Colonic mucosa (tissue), 4 donors: ENCODE measurements at regions not wholly inside any gene's neighbourhood (a gene's known extent, or its start where the extent isn't known, plus 50 kb on each side); places are given as distances from the start of the nearest gene placed in this dataset.

ENCODE experiments used
- DNase-seq: peaks from one replicate; pipeline ENCODE4 v3.0.0-alpha.2; 2020
- H3K27ac ChIP-seq: fragments of 200-600 bp; one replicate; pipeline ENCODE4 v1.8.0; 2021
- H3K27me3 ChIP-seq: fragments of 200-600 bp; one replicate; pipeline ENCODE4 v1.8.0; 2021
- H3K36me3 ChIP-seq: fragments of 200-600 bp; one replicate; pipeline ENCODE4 v1.8.0; 2021
- H3K4me1 ChIP-seq: fragments of 200-600 bp; one replicate; pipeline ENCODE4 v1.8.0; 2021; ENCODE audit warnings: mild to moderate bottlenecking
- H3K4me3 ChIP-seq: fragments of 200-600 bp; one replicate; pipeline ENCODE4 v1.8.0; 2021
- H3K9ac ChIP-seq, 2 donors: one replicate each; pipeline ENCODE4 v1.7.0; 2013; ENCODE audit warnings: control low read depth in 2 of 2, low read depth in 2 of 2, low read length in 2 of 2
- H3K9me3 ChIP-seq: fragments of 200-600 bp; one replicate; pipeline ENCODE4 v1.8.0; 2021
- CTCF ChIP-seq: fragments of 200-600 bp; IDR thresholded peaks from one replicate; pipeline ENCODE4 v1.8.0; 2022; ENCODE audit warnings: antibody characterized with exemption, mild to moderate bottlenecking
- intact Hi-C: fragments of 100-400 bp; cut with DNase I; formaldehyde crosslinking; loops from one replicate; pipeline ENCODE4 v1.14.1; 2022
- donor health status: healthy.
- donor health status: DM: no; HTN: no; CAD: no.
- donor health status: DM: no; HTN: no; CAD: no.

- Histone ChIP-seq H3K36me3 (no peaks in the 10 kb centered on the region), H3K4me1 (no peaks in the 10 kb centered on the region), H3K4me3 (peak overlapping the region; percentile 42), H3K9ac (peak overlapping the region; percentile 58 to 81), H3K27ac (peak overlapping the region; percentile 42), H3K27me3 (no peaks in the 10 kb centered on the region), H3K9me3 (no peaks in the 10 kb centered on the region)
- peak; percentile 72 for DNase-seq
- intact Hi-C loops: no loop called here
- no peak for TF ChIP-seq CTCF
These were observed 1355.5 kb upstream of the LRRTM3 start for GRCh38 chr10:65570143-65571010.

GRCh38 chr10:65571011-65571570 lies 1354.7 kb upstream of the LRRTM3 start:
- Histone ChIP-seq H3K9ac (peak overlapping the region in 1 of 2 donors; percentile 81), H3K27me3 (no peaks in the 10 kb centered on the region), H3K9me3 (no peaks in the 10 kb centered on the region), H3K27ac (peak overlapping the region; percentile 42), H3K4me1 (no peaks in the 10 kb centered on the region), H3K4me3 (peak overlapping the region; percentile 42), H3K36me3 (no peaks in the 10 kb centered on the region)
- intact Hi-C loops: no loop called here
- peak; percentile 26 for DNase-seq
- no peak for TF ChIP-seq CTCF

GRCh38 chr10:65581426-65582026 lies 1344.3 kb upstream of the LRRTM3 start:
- intact Hi-C loops: no loop called here
- Histone ChIP-seq H3K4me3 (no peak overlapping the region), H3K9ac (no peak overlapping the region), H3K9me3 (no peaks in the 10 kb centered on the region), H3K27me3 (no peaks in the 10 kb centered on the region), H3K27ac (no peak overlapping the region), H3K4me1 (no peaks in the 10 kb centered on the region), H3K36me3 (no peaks in the 10 kb centered on the region)
- no peak for DNase-seq
- no peak for TF ChIP-seq CTCF

GRCh38 chr10:65602182-65602865 lies 1323.5 kb upstream of the LRRTM3 start:
- Histone ChIP-seq H3K9ac (no peak overlapping the region), H3K4me1 (no peaks in the 10 kb centered on the region), H3K27me3 (no peaks in the 10 kb centered on the region), H3K36me3 (no peaks in the 10 kb centered on the region), H3K9me3 (no peaks in the 10 kb centered on the region), H3K27ac (no peak overlapping the region), H3K4me3 (no peak overlapping the region)
- no peak for TF ChIP-seq CTCF
- no peak for DNase-seq
- intact Hi-C loops: no loop called here

- no peak for TF ChIP-seq CTCF
- Histone ChIP-seq H3K4me1 (no peaks in the 10 kb centered on the region), H3K36me3 (no peaks in the 10 kb centered on the region), H3K9me3 (no peaks in the 10 kb centered on the region), H3K27me3 (no peaks in the 10 kb centered on the region), H3K4me3 (no peak overlapping the region), H3K27ac (no peak overlapping the region), H3K9ac (no peak overlapping the region)
- DNase-seq: no peak
- intact Hi-C loops: no loop called here
These were observed 1314.2 kb upstream of the LRRTM3 start for GRCh38 chr10:65611592-65611991.
